Activated T-helper 17 cell treated with anti-CD3 and anti-CD28 coated beads, Interleukin-2, amount 50 U/mL, for 72 hours (primary cell): ENCODE measurements at regions not wholly inside any gene's neighbourhood (a gene's known extent, or its start where the extent isn't known, plus 50 kb on each side); places are given as distances from the start of the nearest gene placed in this dataset.

ENCODE experiments used
- ATAC-seq: fragments of 150-1000 bp; cut with Tn5 transposase; replicated peaks from 2 replicates; pipeline ENCODE4 v1.10.0; 2021; ENCODE audit warnings: mild to moderate bottlenecking, moderate library complexity
- H3K27ac Mint-ChIP-seq: one replicate; pipeline ENCODE4 v1.8.0; 2022; ENCODE audit warnings: mixed read lengths
- H3K27me3 Mint-ChIP-seq: one replicate; pipeline ENCODE4 v1.8.0; 2022; ENCODE audit warnings: mixed read lengths
- H3K36me3 Mint-ChIP-seq: one replicate; pipeline ENCODE4 v1.8.0; 2022; ENCODE audit warnings: low read depth, mild to moderate bottlenecking, mixed read lengths
- H3K4me1 Mint-ChIP-seq: one replicate; pipeline ENCODE4 v1.8.0; 2022; ENCODE audit warnings: mixed read lengths
- H3K4me3 Mint-ChIP-seq: one replicate; pipeline ENCODE4 v1.8.0; 2022; ENCODE audit warnings: mild to moderate bottlenecking, mixed read lengths
- H3K9me3 Mint-ChIP-seq: one replicate; pipeline ENCODE4 v1.8.0; 2022; ENCODE audit warnings: mixed read lengths

GRCh38 chr1:34312359-34312758 lies 135.7 kb downstream of the C1orf94 start:
- peaks cover 17% of the 10 kb centered on the region for H3K27me3 Mint-ChIP-seq
- H3K27ac Mint-ChIP-seq = no peak overlapping the region
- H3K9me3 Mint-ChIP-seq = peaks cover 13% of the 10 kb centered on the region
- ATAC-seq = no peak
- no peaks in the 10 kb centered on the region for H3K36me3 Mint-ChIP-seq
- no peak overlapping the region for H3K4me3 Mint-ChIP-seq
- H3K4me1 Mint-ChIP-seq = no peaks in the 10 kb centered on the region

GRCh38 chr1:34315974-34316373 lies 139.3 kb downstream of the C1orf94 start:
- Mint-ChIP-seq H3K9me3 (peaks cover 15% of the 10 kb centered on the region), H3K27me3 (peaks cover 8% of the 10 kb centered on the region), H3K27ac (no peak overlapping the region), H3K4me3 (no peak overlapping the region), H3K4me1 (no peaks in the 10 kb centered on the region), H3K36me3 (no peaks in the 10 kb centered on the region)
- no peak for ATAC-seq

- Mint-ChIP-seq H3K27ac (no peak overlapping the region), H3K9me3 (peaks cover 15% of the 10 kb centered on the region), H3K36me3 (no peaks in the 10 kb centered on the region), H3K27me3 (peaks cover 12% of the 10 kb centered on the region), H3K4me3 (no peak overlapping the region), H3K4me1 (no peaks in the 10 kb centered on the region)
- no peak for ATAC-seq
Measured at GRCh38 chr1:34316773-34317172, 140.1 kb downstream of the C1orf94 start.

GRCh38 chr1:34319218-34319617 lies 142.5 kb downstream of the C1orf94 start:
- H3K4me1 Mint-ChIP-seq = no peaks in the 10 kb centered on the region
- H3K36me3 Mint-ChIP-seq = no peaks in the 10 kb centered on the region
- peaks cover 18% of the 10 kb centered on the region for H3K27me3 Mint-ChIP-seq
- no peak overlapping the region for H3K27ac Mint-ChIP-seq
- no peak for ATAC-seq
- no peak overlapping the region for H3K4me3 Mint-ChIP-seq
- H3K9me3 Mint-ChIP-seq = peaks cover 15% of the 10 kb centered on the region

GRCh38 chr1:34320053-34320669 lies 143.5 kb downstream of the C1orf94 start:
- H3K36me3 Mint-ChIP-seq = no peaks in the 10 kb centered on the region
- peaks cover 18% of the 10 kb centered on the region for H3K27me3 Mint-ChIP-seq
- peaks cover 10% of the 10 kb centered on the region for H3K9me3 Mint-ChIP-seq
- ATAC-seq = no peak
- no peak overlapping the region for H3K27ac Mint-ChIP-seq
- H3K4me3 Mint-ChIP-seq = no peak overlapping the region
- no peaks in the 10 kb centered on the region for H3K4me1 Mint-ChIP-seq

- Mint-ChIP-seq H3K9me3 (peaks cover 3% of the 10 kb centered on the region), H3K27me3 (peaks cover 25% of the 10 kb centered on the region), H3K36me3 (no peaks in the 10 kb centered on the region), H3K4me3 (no peak overlapping the region), H3K27ac (no peak overlapping the region), H3K4me1 (no peaks in the 10 kb centered on the region)
- no peak for ATAC-seq
Measured at GRCh38 chr1:34322969-34323368, 146.3 kb downstream of the C1orf94 start.

- no peak overlapping the region for H3K4me3 Mint-ChIP-seq
- peaks cover 27% of the 10 kb centered on the region for H3K27me3 Mint-ChIP-seq
- H3K36me3 Mint-ChIP-seq = no peaks in the 10 kb centered on the region
- no peaks in the 10 kb centered on the region for H3K4me1 Mint-ChIP-seq
- peaks cover 3% of the 10 kb centered on the region for H3K9me3 Mint-ChIP-seq
- no peak for ATAC-seq
- H3K27ac Mint-ChIP-seq = no peak overlapping the region
Measured at GRCh38 chr1:34324879-34325440, 148.3 kb downstream of the C1orf94 start.

- no peak for ATAC-seq
- H3K9me3 Mint-ChIP-seq = peaks cover 3% of the 10 kb centered on the region
- H3K4me1 Mint-ChIP-seq = no peaks in the 10 kb centered on the region
- H3K27me3 Mint-ChIP-seq = peaks cover 17% of the 10 kb centered on the region
- H3K36me3 Mint-ChIP-seq = no peaks in the 10 kb centered on the region
- no peak overlapping the region for H3K27ac Mint-ChIP-seq
- H3K4me3 Mint-ChIP-seq = no peak overlapping the region
Measured at GRCh38 chr1:34328281-34328799, 151.6 kb downstream of the C1orf94 start.

GRCh38 chr1:34330061-34330460 lies 153.4 kb downstream of the C1orf94 start:
- Mint-ChIP-seq H3K36me3 (no peaks in the 10 kb centered on the region), H3K27me3 (peaks cover 17% of the 10 kb centered on the region), H3K4me1 (no peaks in the 10 kb centered on the region), H3K9me3 (peaks cover 3% of the 10 kb centered on the region), H3K27ac (no peak overlapping the region), H3K4me3 (no peak overlapping the region)
- no peak for ATAC-seq

GRCh38 chr1:34331020-34331926 lies 154.6 kb downstream of the C1orf94 start:
- Mint-ChIP-seq H3K36me3 (no peaks in the 10 kb centered on the region), H3K4me1 (no peaks in the 10 kb centered on the region), H3K27me3 (peaks cover 16% of the 10 kb centered on the region), H3K27ac (no peak overlapping the region), H3K4me3 (no peak overlapping the region), H3K9me3 (peaks cover 3% of the 10 kb centered on the region)
- ATAC-seq = no peak

GRCh38 chr1:34332996-34333395 lies 156.3 kb downstream of the C1orf94 start:
- no peaks in the 10 kb centered on the region for H3K4me1 Mint-ChIP-seq
- H3K27ac Mint-ChIP-seq = no peak overlapping the region
- H3K9me3 Mint-ChIP-seq = no peaks in the 10 kb centered on the region
- no peak overlapping the region for H3K4me3 Mint-ChIP-seq
- H3K27me3 Mint-ChIP-seq = peaks cover 8% of the 10 kb centered on the region
- no peak for ATAC-seq
- no peaks in the 10 kb centered on the region for H3K36me3 Mint-ChIP-seq

- Mint-ChIP-seq H3K9me3 (no peaks in the 10 kb centered on the region), H3K36me3 (no peaks in the 10 kb centered on the region), H3K27me3 (peaks cover 26% of the 10 kb centered on the region), H3K4me1 (no peaks in the 10 kb centered on the region), H3K4me3 (no peak overlapping the region), H3K27ac (no peak overlapping the region)
- ATAC-seq = no peak
Measured at GRCh38 chr1:34338871-34339270, 162.2 kb downstream of the C1orf94 start.

- H3K4me1 Mint-ChIP-seq = no peaks in the 10 kb centered on the region
- peaks cover 34% of the 10 kb centered on the region for H3K27me3 Mint-ChIP-seq
- H3K36me3 Mint-ChIP-seq = no peaks in the 10 kb centered on the region
- H3K9me3 Mint-ChIP-seq = no peaks in the 10 kb centered on the region
- no peak overlapping the region for H3K4me3 Mint-ChIP-seq
- no peak overlapping the region for H3K27ac Mint-ChIP-seq
- ATAC-seq = no peak
Measured at GRCh38 chr1:34341896-34342295, 165.2 kb downstream of the C1orf94 start.

- ATAC-seq = no peak
Measured at GRCh38 chr1:34342334-34342733, 165.6 kb downstream of the C1orf94 start.

GRCh38 chr1:34346128-34346527 lies 169.4 kb downstream of the C1orf94 start:
- H3K36me3 Mint-ChIP-seq = no peaks in the 10 kb centered on the region
- no peaks in the 10 kb centered on the region for H3K9me3 Mint-ChIP-seq
- no peaks in the 10 kb centered on the region for H3K4me1 Mint-ChIP-seq

More at GRCh38 chr1:34342334-34342733, 165.6 kb downstream of the C1orf94 start:
- Mint-ChIP-seq H3K27ac (no peak overlapping the region), H3K27me3 (peaks cover 34% of the 10 kb centered on the region), H3K4me3 (no peak overlapping the region), H3K36me3 (no peaks in the 10 kb centered on the region), H3K9me3 (no peaks in the 10 kb centered on the region), H3K4me1 (no peaks in the 10 kb centered on the region)

More at GRCh38 chr1:34346128-34346527, 169.4 kb downstream of the C1orf94 start:
- ATAC-seq = no peak
- peaks cover 18% of the 10 kb centered on the region for H3K27me3 Mint-ChIP-seq
- H3K4me3 Mint-ChIP-seq = no peak overlapping the region
- H3K27ac Mint-ChIP-seq = no peak overlapping the region
